GM21528 (cell line): ENCODE measurements at regions not wholly inside any gene's neighbourhood (a gene's known extent, or its start where the extent isn't known, plus 50 kb on each side); places are given as distances from the start of the nearest gene placed in this dataset.
"Not testable (repeated sequence)": the region's sequence is repeated elsewhere in the genome, so short reads cannot be mapped to it uniquely, and the experiment has no call there.

Experiments used
- ATAC-seq: cut with Tn5 transposase; IDR thresholded peaks from one replicate; pipeline ENCODE4 v1.9.1; 2021; ENCODE audit warnings: mild to moderate bottlenecking, moderate library complexity; ENCODE audit not compliant: unreplicated experiment, low FRiP score

DNA sequence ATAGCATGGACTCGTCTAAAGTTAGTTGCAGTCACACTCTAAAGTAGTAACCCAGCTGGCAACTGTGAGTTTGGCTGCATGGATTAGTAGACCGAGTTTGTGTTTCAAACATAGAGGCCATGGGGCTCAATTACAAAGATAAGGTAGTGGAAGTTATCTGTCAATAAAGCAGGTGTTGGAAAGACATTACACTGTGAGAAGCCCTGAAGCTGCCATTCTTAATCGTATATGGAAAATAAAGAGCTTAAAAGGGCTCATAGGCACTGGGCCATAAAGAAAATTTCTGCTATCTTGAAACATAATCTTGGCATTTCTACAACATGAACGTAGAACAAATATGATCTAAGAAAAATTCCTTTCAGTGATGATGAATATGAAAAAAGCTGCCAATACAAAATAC, 837.7 kb downstream of the REEP3 start:
- no peak for ATAC-seq

DNA sequence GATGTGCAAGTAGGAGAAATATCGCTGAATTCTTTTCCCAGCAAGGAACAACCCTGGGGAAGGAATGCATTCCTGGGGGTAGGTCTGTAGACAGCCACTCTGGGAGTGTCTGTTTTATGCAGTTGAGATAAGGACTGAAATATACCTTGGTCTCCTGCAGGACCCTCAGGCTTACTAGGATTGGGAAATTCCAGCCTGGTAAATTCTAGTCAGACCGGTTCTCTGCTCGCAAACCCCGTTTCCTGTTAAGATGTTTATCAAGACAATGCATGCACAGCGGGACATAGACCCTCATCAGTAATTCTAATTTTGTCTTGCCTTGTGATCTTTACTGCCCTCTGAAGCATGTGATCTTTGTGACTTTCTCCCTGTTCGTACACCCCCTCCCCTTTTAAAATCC, 839.0 kb downstream of the REEP3 start:
- not testable (repeated sequence) for ATAC-seq

DNA sequence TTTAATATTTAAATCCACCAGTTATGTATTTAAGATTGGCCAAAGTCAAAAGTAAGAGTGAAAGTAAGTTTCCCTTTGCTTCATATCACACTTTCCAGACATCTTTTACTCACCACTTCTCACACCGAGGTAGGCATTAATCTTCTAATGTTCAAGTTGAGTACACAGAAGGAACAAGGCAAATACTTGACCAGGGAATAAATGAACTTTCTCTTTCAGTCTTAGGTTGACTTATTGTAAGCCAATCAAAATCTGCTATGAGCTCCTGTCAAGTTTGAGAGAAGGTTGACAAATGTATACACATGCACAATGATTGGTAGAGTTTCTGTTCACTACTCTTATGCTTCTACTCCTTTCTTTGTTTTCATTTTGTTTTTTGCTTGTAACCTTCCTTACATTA, 842.5 kb downstream of the REEP3 start:
- no peak for ATAC-seq

DNA sequence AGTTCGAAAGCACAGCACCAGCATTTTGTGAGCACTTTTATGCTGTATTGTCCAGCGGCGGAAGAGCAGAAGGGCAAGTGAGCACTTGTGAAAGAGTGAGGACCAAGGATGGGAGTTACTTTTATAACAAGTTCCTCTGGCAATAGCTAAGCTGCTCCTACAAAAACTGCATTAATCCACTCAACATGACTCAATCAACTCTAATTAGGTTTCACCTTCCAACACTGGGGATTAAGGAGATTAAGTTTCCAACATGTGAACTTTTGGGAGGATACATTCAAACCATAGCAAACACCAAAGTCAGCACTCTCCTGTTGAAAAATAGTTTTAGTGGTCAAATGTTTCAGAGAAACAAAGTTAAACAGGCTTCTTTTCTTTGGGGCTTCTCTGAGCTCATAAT, 844.5 kb downstream of the REEP3 start:
- ATAC-seq = no peak

DNA sequence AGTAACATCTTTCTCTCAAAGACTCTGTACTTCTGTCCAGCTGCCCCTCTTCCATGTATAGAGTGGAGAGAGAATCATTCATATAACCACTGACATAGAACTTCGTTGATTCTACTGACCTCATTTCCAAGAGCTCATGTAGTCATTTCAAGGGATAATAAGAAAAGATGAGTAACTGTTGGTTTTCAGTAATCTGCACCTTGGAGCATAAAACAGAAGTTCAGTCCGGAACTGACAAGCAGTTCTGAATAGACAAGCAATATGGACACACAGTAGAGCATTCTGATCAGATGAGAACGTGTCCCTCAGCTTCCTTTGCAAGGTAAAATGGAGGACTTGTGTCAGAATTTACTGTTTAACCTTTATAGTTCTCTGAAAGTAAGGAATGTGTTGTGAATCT, 847.1 kb downstream of the REEP3 start:
- no peak for ATAC-seq

DNA sequence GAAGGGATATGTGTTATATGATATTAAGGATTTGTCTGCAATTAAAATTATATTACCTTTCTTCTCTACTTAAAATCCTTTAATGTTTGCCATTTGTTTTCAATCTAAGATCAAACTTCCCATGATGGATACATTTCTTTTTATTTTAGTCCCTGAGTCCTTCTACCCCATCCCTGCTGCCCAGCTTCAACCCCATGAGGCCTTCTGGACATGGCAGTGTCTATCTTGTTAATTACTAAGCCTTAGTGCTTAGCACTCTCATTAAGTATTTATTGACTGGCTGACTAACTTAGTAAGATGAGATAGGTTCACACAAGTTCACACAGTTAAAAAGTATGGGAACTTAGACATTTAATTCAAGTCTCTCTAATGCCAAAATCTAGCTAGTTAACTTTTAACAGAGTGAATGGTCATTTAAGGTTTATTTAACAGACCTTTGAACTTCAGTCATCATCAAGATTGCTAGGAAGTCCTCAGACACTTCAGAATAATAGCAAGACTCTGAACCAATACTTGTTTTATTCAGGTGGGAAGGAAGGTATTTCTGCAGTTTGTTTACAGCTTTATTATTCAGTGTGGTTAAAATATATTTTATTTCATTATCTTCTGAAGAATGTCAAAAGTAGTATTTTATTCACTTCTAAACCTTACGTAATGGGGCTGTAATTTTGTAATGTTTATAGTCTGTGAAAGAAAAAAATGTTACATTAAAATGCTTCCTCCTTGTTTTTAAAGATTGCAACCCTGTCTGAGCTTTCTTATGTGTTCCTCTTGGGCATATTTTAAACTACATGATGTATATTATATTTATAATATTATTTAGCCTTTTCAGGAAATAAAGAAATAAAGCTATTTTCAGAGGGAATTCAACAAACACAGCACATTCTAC, 848.9 kb downstream of the REEP3 start:
- ATAC-seq = no peak

DNA sequence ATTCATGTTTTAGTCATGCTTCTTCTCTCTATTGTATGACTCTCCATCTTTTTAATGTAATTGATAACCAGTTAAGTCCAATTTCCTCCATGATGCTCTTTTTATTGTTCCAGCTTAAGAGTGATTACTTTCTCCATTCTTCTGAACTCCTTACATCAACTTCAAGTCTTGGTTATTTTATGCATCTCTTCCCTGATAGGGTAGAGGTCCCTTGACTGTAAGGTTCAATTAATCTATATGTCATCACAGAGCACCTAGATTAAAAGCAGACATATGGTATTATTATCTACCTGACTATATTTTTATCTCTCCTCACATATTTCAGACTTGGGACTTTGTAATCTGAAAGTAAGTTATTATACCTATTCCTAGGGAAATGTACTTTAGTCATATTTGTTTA, 853.1 kb downstream of the REEP3 start:
- no peak for ATAC-seq

DNA sequence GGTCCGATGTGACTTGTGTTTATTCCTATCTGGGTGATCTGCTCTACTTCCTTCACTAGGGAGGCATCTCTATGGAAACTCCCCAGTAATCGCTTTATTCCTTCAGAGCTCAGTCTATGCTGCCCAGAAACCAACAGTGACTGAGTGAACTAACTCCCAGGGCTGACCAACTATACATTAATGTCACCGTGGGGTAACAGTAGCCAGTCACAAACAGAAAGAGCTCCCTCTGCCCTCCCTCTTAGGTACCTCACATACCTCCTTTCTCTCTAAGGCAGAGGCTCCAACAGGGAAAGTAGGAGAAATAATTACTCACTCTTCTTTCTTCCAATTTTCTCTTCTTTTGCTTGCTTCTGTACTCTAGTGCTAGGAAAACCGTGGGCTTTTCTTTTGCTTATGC, 855.0 kb downstream of the REEP3 start:
- no peak for ATAC-seq

DNA sequence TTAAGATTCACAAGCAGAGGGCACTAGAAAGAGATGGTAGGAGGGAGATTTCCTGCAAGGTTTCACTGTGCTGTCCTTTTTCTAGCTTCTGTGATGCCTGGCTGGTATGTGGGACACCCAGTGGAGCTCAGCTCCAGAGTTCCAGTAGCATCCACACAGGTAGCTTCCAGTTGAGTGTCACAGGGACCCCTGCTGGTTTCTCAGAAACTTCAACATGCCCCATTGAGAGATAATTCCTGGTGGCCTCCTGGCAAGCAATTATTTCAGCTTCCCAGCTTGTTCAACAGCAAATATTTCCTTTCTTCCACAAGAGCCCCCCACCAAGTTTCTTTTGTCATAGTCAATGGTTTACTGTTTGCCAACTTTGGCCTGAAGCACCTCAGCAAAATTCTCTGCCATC, 858.7 kb downstream of the REEP3 start:
- ATAC-seq = no peak

DNA sequence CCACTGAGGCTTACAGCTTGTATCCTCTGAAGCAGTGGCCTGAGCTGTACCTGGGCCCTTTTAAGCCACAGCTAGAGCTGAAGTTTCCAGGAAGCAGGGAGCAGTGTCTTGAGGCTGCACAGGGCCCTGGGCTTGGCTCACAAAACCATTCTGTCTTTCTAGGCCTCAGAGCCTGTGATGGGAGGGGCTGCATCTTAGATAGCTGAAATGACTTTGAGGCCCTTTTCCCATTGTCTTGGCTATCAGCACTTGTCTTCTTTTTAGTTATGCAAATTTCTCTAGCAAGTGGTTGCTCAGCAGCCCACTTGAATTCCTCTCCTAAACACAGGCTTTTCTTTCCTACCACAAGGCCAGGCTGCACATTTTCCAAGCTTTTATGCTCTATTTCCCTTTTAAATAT, 864.2 kb downstream of the REEP3 start:
- ATAC-seq = no peak

DNA sequence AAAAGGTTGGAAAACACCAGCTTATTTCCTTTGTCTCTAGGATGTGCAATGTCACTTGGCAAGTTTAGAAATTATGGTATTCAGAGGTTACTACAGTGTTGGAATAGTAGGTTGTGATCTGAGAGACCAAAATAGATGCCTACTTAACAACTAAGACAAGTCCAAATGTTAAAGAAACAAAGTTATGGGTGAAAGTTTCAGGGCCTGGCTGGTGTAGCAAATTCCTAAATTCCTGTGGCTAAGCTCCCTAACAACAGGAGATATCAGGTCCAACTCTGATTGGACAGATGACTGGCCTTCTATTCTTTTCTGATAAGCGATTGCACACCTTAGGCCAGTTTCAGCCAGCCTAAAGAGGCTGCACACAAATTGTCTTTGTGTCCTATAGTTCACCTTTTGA, 873.5 kb downstream of the REEP3 start:
- no peak for ATAC-seq

DNA sequence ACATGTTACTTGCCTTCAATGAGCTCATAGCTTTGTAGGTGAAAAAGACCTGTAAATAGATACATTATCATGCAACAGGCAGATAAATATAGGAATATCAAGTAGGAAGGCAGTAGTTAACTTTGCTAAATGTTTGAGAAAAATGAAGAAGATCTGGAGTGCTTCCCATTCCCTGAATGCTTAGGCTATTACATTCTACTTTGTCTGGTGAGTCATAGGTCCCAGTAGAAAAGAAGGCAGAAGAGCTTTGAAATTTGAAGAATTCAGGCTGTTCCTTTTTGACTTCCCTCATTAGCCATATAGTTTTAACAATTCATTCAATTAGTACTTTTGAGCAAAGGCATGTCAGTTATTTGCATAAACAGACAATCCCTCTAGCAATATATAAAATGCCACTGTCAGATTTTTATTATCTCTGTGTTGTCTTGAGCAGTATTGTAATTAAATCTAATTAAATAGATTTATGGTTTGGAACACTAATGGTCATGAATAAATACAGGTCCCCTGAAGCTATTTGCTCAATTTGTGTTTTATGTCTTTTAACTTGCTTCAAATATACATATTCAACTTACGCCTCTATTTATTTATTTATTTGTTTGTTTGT, 875.0 kb downstream of the REEP3 start:
- no peak for ATAC-seq

DNA sequence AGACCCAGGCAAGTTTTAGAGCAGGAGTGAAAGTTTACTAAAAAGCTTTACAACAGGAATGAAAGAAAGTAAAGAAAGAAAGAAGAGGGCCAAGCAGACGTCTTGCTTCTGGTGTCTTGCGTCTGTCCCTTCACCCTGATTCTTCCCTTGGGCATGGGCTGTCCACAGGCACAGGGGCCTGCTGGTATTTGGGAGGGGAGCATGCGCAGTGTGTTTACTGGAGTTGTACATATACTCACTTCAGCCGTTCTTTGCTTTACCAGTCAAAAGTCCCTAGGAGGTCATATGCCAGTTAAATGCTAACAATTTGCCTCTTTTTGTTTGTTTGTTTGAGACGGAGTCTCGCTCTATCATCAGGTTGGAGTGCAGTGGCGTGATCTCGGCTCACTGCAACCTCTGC, 875.9 kb downstream of the REEP3 start:
- ATAC-seq = no peak

DNA sequence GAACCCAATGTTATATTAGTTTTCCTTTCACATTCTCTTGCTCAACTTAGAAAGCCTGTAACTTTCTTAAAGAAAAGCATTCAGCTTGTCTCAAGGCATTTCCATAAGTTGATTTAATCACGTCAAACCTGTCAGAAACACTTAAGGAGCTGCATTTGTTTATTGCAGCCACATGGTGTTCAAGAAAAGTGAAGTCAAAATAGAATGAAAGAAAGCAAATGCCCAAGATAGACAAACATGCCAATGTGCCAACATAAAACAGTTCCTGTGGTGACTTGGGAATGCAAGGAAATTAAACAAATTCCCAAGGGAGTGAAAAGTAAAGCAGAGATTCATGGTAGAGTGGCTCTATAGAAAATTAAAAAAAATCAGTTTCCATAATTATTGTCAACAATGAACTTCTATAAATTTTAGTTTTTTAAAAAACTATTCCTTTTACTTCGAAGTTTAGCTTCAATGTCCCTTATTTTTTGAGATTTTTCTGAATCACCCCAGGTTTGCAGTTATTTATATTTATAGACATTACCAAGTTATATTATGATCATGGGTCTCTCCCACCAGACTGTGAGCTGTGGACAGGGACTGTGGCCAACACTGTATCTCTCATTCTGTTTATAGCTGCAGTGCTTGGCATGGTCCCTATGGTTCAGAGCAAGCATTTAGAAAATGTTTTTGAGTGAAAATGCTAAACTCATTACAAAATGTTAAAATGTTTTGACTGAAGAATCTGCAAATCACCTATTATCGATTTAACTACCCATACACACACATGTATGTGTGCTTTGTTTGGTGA, 887.4 kb downstream of the REEP3 start:
- ATAC-seq = no peak

DNA sequence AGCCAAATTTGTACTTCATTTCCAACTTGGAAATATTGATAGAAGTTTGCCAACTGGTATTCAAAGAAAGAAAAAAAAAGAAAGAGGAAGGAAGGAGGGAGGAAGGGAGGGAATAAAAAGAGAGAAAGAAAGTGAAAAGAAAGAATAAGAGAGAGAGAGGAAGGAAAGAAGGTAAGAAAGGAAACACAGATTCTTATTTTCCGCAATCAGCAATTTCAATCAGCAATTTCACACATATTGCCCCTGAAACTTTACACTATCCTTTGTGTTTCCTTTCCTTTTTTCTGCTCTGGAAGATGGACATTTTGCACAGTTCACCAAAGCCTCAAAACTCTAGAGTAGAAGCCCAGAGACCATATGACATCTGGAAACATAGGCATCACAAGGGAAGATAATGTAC, 888.1 kb downstream of the REEP3 start:
- no peak for ATAC-seq

DNA sequence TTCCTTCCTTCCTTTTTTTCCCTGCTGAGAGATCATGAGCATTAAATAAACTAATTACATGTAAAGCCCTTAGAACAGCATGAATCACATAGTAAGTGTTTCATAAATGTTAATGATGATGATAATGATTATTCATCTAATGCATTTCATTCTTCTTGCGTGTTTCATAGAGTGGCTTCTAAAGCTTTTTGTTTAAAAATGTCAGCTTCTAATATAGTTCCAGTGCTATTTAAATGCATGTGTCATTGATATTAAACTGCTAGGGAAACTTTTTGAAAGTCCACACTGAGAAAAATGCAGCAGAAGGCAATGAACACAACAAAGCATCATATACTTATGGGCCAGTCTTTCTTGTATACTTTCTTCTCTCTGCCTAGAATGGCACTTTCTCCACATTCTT, 894.8 kb downstream of the REEP3 start:
- ATAC-seq = no peak

DNA sequence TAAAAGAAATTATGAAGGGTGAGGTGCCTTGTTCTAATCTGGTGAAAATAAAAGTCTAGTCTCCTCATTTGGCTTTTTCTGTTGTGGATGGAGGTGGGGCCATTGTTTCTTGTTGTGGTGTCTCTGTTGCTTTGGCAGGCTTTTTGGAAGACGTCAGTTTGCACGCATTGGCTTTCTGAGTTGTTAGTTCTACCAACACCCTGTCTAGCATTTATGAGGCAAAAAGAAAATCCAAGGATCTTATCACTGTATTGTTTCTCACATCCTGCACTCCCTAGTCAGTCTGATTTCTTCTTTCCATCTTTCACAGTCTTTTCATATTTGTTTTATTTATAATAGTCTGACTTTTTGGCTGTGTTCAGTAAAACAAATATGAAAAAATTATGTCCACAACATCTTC, 898.3 kb downstream of the REEP3 start:
- ATAC-seq = no peak

DNA sequence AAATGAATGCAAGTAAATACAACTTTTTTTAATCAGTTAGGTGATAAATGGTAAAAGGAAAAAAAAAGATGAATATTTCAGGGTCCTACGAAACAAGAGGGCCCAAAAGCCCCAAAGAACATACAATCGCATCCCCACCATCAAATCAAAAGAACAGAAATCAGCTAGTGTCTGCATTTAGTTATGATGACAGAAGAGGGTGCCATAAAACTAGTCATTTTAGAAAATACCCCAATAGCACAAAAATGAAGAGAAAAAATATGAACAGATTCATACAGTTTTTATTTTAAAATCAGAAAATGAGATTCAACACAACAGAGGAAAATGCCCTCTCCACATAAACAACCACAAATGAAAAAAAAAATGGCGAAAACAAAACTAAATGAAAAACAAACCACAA, 905.5 kb downstream of the REEP3 start:
- no peak for ATAC-seq

DNA sequence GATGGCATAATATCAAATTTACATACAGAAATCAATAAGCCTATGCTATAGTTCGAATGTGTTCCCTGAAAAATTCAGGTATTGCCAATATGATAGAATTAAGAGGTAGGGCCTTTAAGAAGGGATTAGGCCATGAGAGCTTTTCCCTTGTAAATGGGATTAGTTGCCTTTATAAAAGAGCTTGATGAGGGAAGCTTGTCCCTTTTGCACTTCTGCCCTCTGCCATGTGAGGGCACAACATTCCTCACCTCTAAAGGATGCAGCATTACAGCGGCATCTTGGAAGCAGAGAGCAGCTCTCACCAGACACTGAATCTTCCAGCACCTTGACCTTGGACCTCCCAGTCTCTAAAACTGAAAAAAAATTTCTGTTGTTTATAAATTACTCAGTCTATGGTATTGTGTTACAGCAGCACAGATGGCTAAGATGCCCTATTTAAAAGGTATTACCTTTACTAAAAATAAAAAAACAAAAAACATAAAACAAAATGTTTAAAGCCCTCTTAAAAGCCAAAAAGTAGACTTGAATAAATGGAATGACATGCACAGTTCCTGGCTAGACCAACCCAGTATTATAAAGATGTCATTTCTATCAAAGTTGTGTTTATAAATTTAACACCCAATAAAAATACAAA, 909.6 kb downstream of the REEP3 start:
- no peak for ATAC-seq

DNA sequence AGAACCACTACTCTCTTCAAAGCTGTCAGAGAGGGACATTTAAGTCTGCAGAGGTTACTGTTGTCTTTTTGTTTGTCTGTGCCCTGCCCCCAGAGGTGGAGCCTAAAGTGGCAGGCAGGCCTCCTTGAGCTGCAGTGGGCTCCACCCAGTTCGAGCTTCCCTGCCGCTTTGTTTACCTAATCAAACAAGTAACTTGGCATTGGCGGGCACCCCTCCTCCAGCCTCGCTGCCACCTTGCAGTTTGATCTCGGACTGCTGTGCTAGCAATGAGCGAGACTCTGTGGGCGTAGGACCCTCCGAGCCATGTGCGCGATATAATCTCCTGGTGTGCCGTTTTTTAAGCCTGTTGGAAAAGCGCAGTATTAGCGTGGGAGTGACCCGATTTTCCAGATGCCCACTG, 920.7 kb downstream of the REEP3 start:
- not testable (repeated sequence) for ATAC-seq

DNA sequence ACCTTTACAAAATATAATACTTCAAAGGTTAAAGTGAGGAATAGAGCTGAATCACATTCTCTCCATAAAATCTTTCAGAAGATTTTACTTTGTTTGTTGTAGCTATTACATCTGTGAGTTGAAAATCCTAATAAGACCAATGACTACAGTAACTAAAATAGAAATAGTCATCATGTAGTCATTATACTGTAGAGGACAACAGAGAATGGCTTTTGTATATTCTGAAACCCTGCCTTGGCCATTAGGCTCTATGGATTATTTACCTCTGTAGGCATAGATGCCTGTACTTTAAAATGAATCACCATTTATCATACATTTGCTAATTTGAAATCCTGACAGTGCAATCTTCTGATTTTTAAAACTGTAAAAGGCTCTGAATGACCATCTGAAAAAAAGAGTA, 923.0 kb downstream of the REEP3 start:
- no peak for ATAC-seq
